ENCODE measurements at regions not wholly inside any gene's neighbourhood (a gene's known extent, or its start where the extent isn't known, plus 50 kb on each side); places are given as distances from the start of the nearest gene placed in this dataset.

GRCh38 chr3:160084998-160085397 is 96.4 kb downstream of the IL12A start (continued):
- TF ChIP-seq ZBTB39 (CRISPR knock-in tag; IDR thresholded peaks at IDR 0.05): no peak
- no peak for TF ChIP-seq PTBP1 (IDR thresholded peaks at IDR 0.05; ENCODE audit: low read depth, low read length, poor library complexity, severe bottlenecking)
- TF ChIP-seq ZNF782 (CRISPR knock-in tag; IDR thresholded peaks at IDR 0.05; ENCODE audit: borderline replicate concordance): no peak

- DNase-seq (ENCODE audit: low spot score) (no peak), ATAC-seq (no peak), FAIRE-seq (no peak)
- CTCF ChIA-PET (ENCODE audit: low intra/inter-chr PET ratio, low total read pairs): no interaction called here
- H4K20me1 ChIP-seq (ENCODE audit: insufficient read depth, low read length): no peaks in the 10 kb centered on the region
- H3K36me3 ChIP-seq (replicated peaks in 1 of 2; ENCODE audit: control insufficient read depth in 1 of 2, insufficient read depth in 2 of 2, low read length in 2 of 2): no peaks in the 10 kb centered on the region
- in situ Hi-C loops (cut with HindIII; ENCODE audit: extremely low pct_ligation_motif_present, low pct_unique_long_range_greater_than_20kb) (no loop called here), intact Hi-C loops (cut with micrococcal nuclease; ENCODE audit: unreplicated experiment) (no loop called here)
- TF ChIP-seq REL (CRISPR knock-in tag; conservative IDR thresholded peaks at IDR 0.05) (no peak), FOXM1 (CRISPR knock-in tag; IDR thresholded peaks at IDR 0.05) (no peak), ATF5 (CRISPR knock-in tag; IDR thresholded peaks at IDR 0.05; ENCODE audit: low read depth) (no peak), TBP (CRISPR knock-in tag; IDR thresholded peaks at IDR 0.05) (no peak), ZNF75D (CRISPR knock-in tag; IDR thresholded peaks at IDR 0.05; ENCODE audit: borderline replicate concordance) (no peak), KDM3A (CRISPR knock-in tag; IDR thresholded peaks at IDR 0.05; ENCODE audit: low read depth) (no peak), ATF7 (IDR thresholded peaks at IDR 0.05) (peak; percentile 93), ATF7 (CRISPR knock-in tag; IDR thresholded peaks at IDR 0.05) (no peak), ZNF746 (CRISPR knock-in tag; IDR thresholded peaks at IDR 0.05) (no peak)
- no peak overlapping the region for H3K9ac ChIP-seq (ENCODE audit: insufficient read depth, low read depth, low read length)
- H3K9me3 ChIP-seq (ENCODE audit: low read length): no peaks in the 10 kb centered on the region
- H3K4me2 ChIP-seq (ENCODE audit: low read depth, low read length): no peak overlapping the region
- peaks cover 0 to 3% of the 10 kb centered on the region in 2 experiments; a peak in 1 of 5 replicates for H3K27me3 ChIP-seq (ENCODE audit: control insufficient read depth in 1 of 2, insufficient read depth in 2 of 2, low read length in 2 of 2)
- H2AFZ ChIP-seq (ENCODE audit: low read length): no peak overlapping the region
- POLR2A ChIA-PET: interaction anchor here (2.3 kb wide), 1 partner anchor 18 kb away, joined by 4 read pairs; no protein-coding TSS in a partner anchor
- no peaks in the 10 kb centered on the region for H3K79me2 ChIP-seq (ENCODE audit: insufficient read depth, low read length)
- no peak overlapping the region for H3K27ac ChIP-seq (ENCODE audit: extremely low read length, insufficient read depth, low read length)
- BruUV-seq (replicated peaks): no TSS peak
- H3K4me1 ChIP-seq (ENCODE audit: insufficient read depth, low read length): 0 out of 2 replicates have a peak, but pooled peaks cover 7% of the 10 kb centered on the region
- H3K4me3 ChIP-seq (replicated peaks in 1 of 3; ENCODE audit: insufficient read depth in 1 of 3, low read depth in 2 of 3, low read length in 3 of 3): no peak overlapping the region
- WGBS (ENCODE audit: low lambda C conversion rate): 17% methylated on average over 3 of the region's 3 CpGs
Measured at GRCh38 chr3:160088492-160089137, 100.0 kb downstream of the IL12A start.
